ENCODE measurements at regions not wholly inside any gene's neighbourhood (a gene's known extent, or its start where the extent isn't known, plus 50 kb on each side); places are given as distances from the start of the nearest gene placed in this dataset.
"Not testable (repeated sequence)": the region's sequence is repeated elsewhere in the genome, so short reads cannot be mapped to it uniquely, and the experiment has no call there.

DNA sequence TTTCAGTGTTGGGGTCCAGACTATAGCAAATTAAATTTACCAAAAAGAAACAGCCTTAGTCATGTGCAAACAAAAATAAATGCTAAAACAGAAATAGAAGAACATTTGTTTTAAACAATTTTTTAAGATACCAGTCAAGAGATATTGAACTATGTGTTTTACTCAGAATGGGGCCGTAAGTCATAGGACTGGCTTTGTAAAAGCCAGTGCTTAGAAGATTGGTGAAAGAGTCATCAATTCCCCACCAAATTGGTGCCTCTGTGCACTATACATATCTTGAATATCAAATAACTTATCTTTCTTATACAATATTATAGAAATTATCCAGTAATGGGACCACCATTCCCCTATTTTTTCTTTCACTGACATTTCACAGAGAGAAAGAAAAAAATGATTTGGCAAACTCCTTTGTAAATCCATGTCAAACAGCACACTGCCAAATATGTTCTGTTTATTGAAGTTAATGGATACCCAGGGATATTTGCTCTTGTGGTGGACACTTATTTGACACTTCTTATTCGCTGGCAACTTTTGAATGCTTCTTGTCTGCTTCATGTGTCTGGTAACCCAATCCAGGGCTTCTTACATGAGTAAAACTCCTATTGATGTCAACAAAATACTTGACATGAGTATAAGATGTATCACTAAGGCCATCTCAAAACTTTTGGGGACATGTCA lies 145.7 kb upstream of the PKN2 start:
- no peak for DNase-seq (ENCODE audit: low read depth in 2 of 3, low spot score in 2 of 3)

DNA sequence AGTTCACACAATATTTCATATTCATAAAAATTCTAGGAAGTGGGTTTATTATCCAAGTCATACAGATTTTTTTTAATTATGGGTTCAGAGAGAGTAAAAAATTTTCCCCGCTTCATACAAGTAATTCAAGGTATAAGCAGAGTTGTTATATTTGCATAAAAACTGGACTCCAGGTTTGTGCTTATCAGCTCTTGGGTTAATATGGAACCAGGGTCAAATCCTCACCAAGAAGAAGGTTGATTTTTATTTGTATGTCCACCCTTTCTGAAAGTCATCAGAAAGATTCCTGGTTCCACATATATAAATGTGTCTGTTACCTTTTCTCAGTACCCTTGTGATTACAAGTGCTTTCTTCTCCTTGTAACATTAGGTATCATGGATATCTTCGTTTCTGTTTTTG lies 143.8 kb upstream of the PKN2 start:
- DNase-seq (ENCODE audit: low read depth in 2 of 3, low spot score in 2 of 3) = no peak

- no peak for DNase-seq (ENCODE audit: low read depth in 2 of 3, low spot score in 2 of 3)
Observed at GRCh38 chr1:88541596-88541995, 142.5 kb upstream of the PKN2 start.

GRCh38 chr1:88544195-88544594 lies 139.9 kb upstream of the PKN2 start:
- DNase-seq (ENCODE audit: low read depth in 2 of 3, low spot score in 2 of 3) = no peak

DNA sequence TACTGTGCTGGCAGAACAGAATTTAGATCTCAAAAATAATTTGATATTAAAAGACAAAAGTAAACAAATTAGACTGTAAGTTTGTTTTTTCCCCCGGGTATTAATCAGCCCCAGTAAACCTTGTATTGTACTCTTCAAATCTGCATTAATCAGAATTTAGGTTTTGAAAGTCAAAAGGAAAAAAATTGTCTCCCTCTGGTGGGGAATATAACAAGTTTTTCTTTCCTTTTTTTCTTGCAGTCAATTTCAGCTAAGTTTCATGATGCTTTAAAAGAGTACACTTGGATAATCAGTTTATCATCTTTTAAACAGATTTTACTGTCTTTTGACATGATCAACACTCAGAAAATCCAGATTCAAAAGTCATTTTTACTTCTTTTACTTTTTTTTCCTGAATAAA lies 134.5 kb upstream of the PKN2 start:
- DNase-seq (ENCODE audit: low read depth in 2 of 3, low spot score in 2 of 3) = peak in 1 of 3 donors; percentile 25

DNA sequence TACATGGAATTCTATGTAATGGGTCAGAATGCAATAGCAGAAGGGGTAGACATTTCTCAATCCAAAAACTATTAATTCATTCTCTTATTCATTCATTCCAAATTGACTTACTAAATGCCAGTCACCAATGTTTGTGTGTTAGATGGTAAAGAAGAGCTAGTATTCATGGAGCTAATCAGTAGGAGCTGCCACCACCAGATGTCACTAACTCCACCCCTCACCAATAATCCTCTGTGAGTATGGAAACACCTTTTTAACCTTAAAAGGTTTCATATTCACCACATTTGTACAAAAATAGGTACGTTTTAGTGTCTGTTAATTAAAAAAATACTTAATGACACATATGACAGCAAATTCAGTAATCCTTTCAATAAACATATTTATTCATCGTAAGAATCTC lies 131.8 kb upstream of the PKN2 start:
- DNase-seq (ENCODE audit: low read depth in 2 of 3, low spot score in 2 of 3) = no peak

GRCh38 chr1:88557014-88557413 lies 127.1 kb upstream of the PKN2 start:
- DNase-seq (ENCODE audit: low read depth in 2 of 3, low spot score in 2 of 3) = no peak

- no peak for DNase-seq (ENCODE audit: low read depth in 2 of 3, low spot score in 2 of 3)
Observed at GRCh38 chr1:88560621-88561020, 123.5 kb upstream of the PKN2 start.

DNA sequence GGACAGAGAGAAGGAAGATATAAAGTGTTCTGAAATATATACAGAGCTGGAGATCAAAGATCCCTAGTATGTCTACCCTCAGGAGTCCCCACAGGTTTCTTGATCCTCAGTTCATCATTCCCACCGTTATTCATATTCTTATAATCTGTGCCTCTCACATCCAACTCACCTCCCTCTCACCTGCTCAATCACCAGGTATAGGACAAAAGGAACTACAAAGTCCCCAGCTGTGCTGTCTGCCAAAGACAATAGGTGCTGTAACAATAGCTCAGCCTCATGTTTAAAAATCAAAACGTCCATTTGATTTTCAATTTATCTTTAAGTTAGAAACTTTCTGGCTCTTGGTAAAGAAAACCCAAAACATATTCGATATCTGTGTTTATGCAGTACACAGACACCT lies 121.1 kb upstream of the PKN2 start:
- DNase-seq (ENCODE audit: low read depth in 2 of 3, low spot score in 2 of 3) = no peak

DNA sequence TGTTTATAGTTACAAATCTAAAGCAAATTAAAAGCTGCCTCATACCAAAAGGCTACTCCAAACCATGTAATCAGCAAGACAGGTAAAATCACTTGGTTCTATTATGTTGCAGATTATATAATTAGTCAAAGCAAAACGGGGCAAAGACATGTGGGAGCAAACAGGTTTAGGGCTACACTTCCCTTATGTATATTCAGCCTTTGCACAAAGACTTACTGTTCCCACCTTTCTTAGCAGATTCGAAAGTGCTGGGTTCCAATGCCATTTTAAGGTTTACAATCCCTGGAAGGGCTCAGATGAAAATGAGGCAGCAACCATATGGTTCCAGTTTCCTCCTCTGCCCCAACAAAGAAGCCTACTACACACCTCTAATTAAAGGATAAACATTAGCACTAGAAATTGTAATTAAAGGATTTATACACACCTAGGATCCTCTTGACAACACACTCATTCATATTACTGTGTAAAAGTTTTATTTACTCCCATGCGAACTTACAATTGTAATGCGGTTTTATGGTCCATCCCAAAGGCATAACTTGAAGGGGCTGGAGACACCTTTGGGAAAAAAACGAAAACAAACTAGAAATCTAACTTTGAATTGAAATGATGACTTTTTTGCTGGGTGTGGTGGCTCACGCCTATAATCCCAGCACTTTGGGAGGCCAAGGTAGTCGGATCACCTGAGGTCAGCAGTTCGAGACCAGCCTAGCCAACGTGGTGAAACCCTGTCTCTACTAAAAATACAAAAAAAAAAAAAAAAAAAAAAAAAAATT lies 117.3 kb upstream of the PKN2 start:
- no peak for DNase-seq (ENCODE audit: low read depth in 2 of 3, low spot score in 2 of 3)

GRCh38 chr1:88571506-88571905 lies 112.6 kb upstream of the PKN2 start:
- DNase-seq (ENCODE audit: low read depth in 2 of 3, low spot score in 2 of 3) = no peak

DNA sequence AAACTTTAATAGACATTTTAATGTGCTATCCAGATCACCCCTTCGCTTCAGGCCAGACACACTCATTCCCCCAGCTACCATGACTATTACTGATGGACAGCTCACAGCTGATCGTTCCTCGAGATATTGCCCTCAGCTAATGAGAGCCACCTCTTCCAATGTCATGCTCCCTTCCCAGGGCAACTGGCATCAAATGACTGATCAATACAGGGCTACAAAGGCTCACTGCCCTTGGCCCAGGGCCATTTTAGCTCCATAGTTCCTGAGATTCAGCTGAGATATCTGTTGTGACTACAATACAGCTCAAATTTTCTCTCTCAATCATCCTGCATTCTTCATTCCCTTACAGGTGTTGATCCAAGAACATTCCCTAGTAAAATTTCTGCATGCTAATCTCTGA lies 104.5 kb upstream of the PKN2 start:
- DNase-seq (ENCODE audit: low read depth in 2 of 3, low spot score in 2 of 3) = no peak

GRCh38 chr1:88581703-88582102 lies 102.4 kb upstream of the PKN2 start:
- no peak for DNase-seq (ENCODE audit: low read depth in 2 of 3, low spot score in 2 of 3)

DNA sequence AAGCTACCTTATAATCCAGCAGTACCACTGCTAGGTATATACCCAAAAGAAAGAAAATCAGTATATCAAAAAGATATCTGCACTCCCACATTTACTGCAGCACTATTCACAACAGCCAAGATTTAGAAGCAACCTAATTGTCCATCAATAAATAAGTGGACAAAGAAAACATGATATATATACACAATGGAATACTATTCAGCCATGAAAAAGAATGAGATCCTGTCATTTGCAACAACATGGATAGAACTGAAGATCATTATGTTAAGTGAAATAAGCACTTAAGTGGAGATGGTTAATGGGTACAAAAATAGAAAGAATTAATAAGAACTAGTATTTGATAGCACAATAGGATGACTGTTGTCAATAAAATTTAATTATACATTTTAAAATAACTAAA lies 90.7 kb upstream of the PKN2 start:
- DNase-seq (ENCODE audit: low read depth in 2 of 3, low spot score in 2 of 3) = no peak

DNA sequence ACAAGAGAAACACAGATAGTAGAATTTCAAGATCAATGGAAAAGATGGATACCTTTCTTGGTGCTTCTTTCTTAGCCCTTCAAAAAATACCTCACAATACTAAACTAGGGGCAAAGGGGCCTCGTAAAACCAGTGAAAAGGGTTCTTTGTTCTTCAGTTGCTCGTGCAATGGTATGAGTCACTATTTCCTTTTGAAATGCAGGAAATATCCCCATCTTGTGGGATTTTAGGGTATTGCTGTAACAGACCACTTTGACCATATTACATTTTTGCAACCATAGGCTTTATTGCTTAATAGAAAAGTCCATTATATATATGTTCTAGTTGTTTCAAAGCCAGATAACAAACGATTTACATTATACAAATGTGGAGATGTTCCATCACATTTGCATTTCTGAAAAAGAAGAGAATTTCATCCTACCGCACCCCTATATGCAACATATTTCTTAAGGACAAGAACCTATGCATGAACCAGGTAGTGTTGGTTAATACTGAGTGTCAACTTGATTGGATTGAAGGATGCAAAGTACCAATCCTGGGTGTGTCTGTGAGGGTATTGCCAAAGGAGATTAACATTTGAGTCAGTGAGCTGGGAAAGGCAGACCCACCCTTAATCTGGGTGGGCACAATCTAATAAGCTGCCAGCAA lies 88.6 kb upstream of the PKN2 start:
- DNase-seq (ENCODE audit: low read depth in 2 of 3, low spot score in 2 of 3) = peak in 2 of 3 donors; percentile 10 to 16

- not testable (repeated sequence) for DNase-seq (ENCODE audit: low read depth in 2 of 3, low spot score in 2 of 3)
Observed at GRCh38 chr1:88597973-88598372, 86.1 kb upstream of the PKN2 start.

DNA sequence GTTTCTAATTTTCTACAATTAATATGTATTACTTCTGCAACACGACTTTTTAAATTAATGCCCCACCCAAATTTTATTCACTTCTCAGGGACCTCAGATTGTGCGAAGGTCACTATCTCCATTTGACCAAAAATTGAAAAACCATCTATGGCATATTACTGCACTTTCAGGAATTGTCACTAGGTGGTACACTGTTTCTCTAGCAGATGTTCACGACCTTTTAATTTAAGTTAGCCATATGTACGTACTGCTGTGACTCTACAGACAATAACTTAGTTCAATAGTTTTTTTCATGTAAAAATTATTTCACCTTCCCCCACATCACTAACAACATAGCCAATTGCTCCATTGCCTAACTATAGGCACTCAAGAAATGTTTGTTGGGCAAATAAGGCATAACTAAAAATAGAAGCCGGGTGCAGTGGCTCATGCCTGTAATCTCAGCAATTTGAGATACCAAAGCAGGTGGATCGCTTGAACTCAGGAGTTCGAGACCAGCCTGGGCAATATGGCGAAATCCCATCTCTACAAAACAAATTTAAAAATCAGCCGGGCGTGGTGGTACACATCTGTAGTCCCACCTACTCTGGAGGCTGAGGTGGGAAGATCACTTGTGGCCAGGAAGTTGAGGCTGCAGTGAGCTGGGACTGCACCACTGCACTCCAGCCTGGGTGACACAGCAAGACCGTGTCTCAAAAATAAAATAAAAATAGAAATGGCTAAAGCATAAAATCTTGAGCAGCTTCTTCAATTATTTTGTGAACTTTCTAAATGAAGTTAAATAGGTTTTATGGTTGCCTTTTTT lies 75.7 kb upstream of the PKN2 start:
- DNase-seq (ENCODE audit: low read depth in 2 of 3, low spot score in 2 of 3) = peak in 2 of 3 donors; percentile 31 to 55

- no peak for DNase-seq (ENCODE audit: low read depth in 2 of 3, low spot score in 2 of 3)
Observed at GRCh38 chr1:88609051-88609450, 75.0 kb upstream of the PKN2 start.

DNA sequence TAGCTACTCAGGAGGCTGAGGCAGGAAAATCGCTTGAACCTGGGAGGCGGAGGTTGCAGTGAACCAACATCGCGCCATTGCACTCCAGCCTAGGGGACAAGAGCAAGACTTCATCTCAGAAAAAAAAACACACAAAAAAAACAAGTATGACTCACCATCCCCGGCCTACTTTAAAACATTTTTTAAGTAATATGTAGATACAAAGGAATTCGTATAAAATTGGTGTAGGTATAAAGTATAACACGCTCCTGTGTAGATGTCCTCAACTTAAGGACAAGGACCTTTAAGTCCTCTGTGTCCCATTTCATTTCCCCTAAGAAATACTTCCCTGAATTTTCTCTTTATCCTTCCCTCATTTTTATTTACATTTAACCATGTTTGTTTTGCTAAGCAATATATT lies 73.4 kb upstream of the PKN2 start:
- no peak for DNase-seq (ENCODE audit: low read depth in 2 of 3, low spot score in 2 of 3)

DNA sequence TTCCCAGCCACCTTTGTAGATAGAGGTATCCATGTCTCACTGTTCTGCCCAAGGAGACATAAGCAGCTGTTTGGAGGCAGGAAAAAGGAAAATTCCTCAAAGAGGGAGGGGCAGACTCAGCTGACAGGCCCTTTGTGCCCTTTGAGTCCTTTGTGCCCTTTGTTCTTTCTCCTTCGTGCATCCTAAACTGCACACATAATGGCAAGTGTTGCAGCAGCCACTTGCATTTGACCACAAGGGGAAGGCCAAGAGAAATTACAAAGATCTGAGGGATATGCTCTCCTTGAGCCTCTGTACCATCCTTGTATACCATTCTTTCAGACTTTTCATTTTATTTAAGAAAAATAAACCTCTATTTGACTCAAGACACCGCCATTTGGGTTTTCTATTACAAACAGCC lies 71.8 kb upstream of the PKN2 start:
- DNase-seq (ENCODE audit: low read depth in 2 of 3, low spot score in 2 of 3) = no peak

- no peak for DNase-seq (ENCODE audit: low read depth in 2 of 3, low spot score in 2 of 3)
Observed at GRCh38 chr1:88612773-88613172, 71.3 kb upstream of the PKN2 start.
